Gastrocnemius medialis (tissue), 4 donors: ENCODE measurements at regions not wholly inside any gene's neighbourhood (a gene's known extent, or its start where the extent isn't known, plus 50 kb on each side); places are given as distances from the start of the nearest gene placed in this dataset.

Experiments
- POLR2A ChIP-seq, 2 donors: fragments of 450-650 bp; IDR thresholded peaks; one replicate each; pipeline ENCODE4 v1.6.1; 2017; ENCODE audit warnings: antibody characterized with exemption in 2 of 2, mild to moderate bottlenecking in 2 of 2, moderate library complexity in 2 of 2
- TF ChIP-seq, protein P1 (sequence below), 5 experiments: fragments of 450-650 bp in 3 of 5; fragments of 200-600 bp in 2 of 5; sonication (generic) in 2 of 5; IDR thresholded peaks in 4 of 5; conservative IDR thresholded peaks in 1 of 5; 1 replicate in 4 of 5; 2 replicates in 1 of 5; pipeline ENCODE4 v1.5.1; 2016 to 2019; ENCODE audit warnings: antibody characterized with exemption in 5 of 5, mild to moderate bottlenecking in 3 of 5, moderate library complexity in 3 of 5

DNA sequence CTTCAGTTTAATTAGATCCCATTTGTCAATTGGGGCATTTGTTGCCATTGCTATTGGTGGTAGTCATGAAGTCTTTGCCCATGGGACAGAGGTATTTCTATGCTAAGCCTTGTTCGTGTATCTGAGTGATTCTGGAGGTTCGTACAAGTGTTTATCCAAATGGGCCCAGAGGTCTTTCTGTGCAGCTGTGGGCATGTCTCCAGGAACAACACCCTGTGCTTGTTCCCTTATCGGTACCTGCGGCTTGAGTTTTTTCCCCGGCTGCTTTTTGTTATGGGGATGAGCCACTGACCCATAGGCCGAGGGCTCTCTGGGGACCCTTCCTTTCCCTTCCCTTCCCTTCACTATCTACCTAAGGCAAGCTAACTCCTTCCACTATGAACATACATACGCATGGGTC is 81.4 kb upstream of the WDR1 start:
- TF ChIP-seq, protein P1, sequence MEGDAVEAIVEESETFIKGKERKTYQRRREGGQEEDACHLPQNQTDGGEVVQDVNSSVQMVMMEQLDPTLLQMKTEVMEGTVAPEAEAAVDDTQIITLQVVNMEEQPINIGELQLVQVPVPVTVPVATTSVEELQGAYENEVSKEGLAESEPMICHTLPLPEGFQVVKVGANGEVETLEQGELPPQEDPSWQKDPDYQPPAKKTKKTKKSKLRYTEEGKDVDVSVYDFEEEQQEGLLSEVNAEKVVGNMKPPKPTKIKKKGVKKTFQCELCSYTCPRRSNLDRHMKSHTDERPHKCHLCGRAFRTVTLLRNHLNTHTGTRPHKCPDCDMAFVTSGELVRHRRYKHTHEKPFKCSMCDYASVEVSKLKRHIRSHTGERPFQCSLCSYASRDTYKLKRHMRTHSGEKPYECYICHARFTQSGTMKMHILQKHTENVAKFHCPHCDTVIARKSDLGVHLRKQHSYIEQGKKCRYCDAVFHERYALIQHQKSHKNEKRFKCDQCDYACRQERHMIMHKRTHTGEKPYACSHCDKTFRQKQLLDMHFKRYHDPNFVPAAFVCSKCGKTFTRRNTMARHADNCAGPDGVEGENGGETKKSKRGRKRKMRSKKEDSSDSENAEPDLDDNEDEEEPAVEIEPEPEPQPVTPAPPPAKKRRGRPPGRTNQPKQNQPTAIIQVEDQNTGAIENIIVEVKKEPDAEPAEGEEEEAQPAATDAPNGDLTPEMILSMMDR (IDR thresholded peaks at IDR 0.05 in 4 of 5, conservative IDR thresholded peaks at IDR 0.05 in 1 of 5), result no peak
- TF ChIP-seq POLR2A (IDR thresholded peaks at IDR 0.05), result no peak
